Middle frontal gyrus (tissue), 1 donor: ENCODE measurements at regions not wholly inside any gene's neighbourhood (a gene's known extent, or its start where the extent isn't known, plus 50 kb on each side); places are given as distances from the start of the nearest gene placed in this dataset.

ENCODE experiments used
- DNase-seq: peaks from one replicate; pipeline ENCODE4 v3.0.0-alpha.2; 2015; ENCODE audit warnings: low spot score; ENCODE audit errors: extremely low spot score

- DNase-seq, result no peak
Measured at GRCh38 chr4:163621821-163622220, 127.3 kb downstream of the TMA16 start.

- DNase-seq, result no peak
Measured at GRCh38 chr4:163622379-163623035, 128.0 kb downstream of the TMA16 start.

DNA sequence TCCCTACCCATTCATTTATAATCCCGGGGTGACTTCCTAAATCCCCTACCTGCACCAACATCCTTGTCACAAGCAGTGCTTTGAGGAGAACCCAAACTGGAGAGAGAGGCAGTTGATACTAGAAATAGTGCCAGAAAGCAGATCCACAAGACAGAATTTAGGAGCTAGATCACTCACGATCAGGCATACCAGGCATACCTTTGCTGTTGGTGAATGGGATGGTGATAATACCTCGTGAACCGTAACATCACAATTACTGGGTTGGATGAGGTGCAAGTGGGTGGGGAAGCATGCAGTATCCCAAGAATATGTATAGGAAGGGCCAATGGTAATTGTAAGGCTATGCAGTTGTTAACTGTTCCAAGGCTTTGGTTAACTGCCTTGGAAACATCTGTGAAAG is 129.3 kb downstream of the TMA16 start:
- no peak for DNase-seq

GRCh38 chr4:163624727-163625126 is 130.2 kb downstream of the TMA16 start:
- DNase-seq, result no peak

GRCh38 chr4:163631288-163631687 is 136.8 kb downstream of the TMA16 start:
- DNase-seq, result no peak

- DNase-seq, result no peak
Measured at GRCh38 chr4:163638909-163639308, 144.4 kb downstream of the TMA16 start.

DNA sequence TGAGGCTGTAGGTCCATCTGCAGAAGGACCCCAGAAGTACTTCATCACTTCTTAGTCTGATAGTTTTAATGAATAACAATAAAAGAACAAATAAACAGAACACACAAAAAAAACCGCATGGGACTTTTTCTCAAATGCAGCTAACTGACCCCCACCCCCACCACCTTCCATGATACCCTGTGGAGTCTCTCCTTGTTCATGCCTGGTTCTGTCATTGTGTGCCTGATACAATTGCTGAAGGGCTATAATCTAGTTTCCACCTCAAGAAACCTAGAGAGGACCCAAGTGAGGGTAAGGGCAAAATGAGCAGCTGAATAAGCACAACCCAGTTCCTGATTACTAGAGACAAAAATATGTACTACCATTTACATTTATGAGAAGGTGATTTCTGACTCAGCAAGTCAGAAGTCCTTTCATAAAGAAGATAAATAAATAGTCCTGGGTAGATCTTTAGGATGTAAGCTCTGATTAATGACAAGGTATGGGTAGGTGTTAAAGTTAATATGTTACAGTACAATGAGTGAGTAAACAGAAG is 155.1 kb downstream of the TMA16 start:
- DNase-seq, result no peak

GRCh38 chr4:163651761-163652160 is 157.3 kb downstream of the TMA16 start:
- no peak for DNase-seq

DNA sequence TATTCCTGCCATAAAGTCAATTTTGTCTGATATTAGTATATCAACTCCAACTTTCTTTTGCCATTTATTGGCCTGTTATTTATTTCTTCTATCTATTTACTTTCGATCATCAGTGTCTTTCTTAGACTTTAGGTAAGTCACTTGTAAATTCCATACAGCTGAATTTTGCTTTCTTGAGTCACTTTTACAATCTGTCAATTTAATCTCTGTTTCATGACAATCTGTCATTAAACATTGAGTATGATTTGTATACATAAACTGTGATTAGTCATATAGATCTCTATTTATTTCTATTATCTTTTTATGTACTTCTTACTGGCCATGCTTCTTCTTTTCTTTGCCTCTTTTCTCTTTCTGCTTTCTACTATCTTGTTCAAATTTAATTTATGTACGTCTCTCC is 160.1 kb downstream of the TMA16 start:
- DNase-seq, result no peak

DNA sequence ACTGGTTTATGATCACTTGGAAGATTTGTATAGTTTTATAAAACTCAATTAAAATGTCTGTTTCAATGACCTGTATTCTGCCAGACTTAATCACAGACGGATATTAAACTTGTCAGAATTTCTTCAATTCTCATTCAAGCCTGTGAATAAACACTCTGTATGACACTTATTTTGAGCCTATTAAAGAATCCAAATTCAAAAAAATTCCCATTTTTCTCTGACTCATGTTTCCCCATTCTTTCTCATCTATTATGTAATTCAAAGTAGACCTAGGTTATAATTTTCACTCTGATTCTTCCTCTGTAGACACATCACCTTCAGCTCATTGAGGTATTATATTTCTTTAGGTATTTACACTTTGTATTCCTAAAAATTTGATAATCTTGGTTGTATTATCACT is 166.1 kb downstream of the TMA16 start:
- no peak for DNase-seq

DNA sequence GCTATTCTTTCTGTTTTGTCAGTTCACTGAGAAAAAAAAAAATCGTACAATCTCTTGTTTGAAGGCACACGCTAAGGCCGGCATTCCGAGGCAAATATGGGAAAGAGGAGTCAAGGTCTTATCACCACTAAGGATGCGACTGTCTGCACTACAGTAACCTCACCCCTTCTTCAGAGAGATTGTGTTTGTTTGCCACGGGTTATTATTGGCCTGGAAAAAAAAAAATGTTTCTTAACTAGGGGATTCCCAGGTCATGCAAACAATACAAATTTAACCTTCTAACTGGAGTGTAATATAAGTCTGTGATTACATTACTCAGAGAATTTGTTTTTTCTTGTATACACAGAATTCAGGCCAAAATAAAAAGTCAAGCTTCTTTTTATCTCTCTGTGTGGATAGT is 168.3 kb downstream of the TMA16 start:
- no peak for DNase-seq

- DNase-seq, result no peak
Measured at GRCh38 chr4:163663454-163664225, 169.2 kb downstream of the TMA16 start.

- DNase-seq, result no peak
Measured at GRCh38 chr4:163665101-163665500, 170.6 kb downstream of the TMA16 start.

GRCh38 chr4:163665521-163666331 is 171.2 kb downstream of the TMA16 start:
- no peak for DNase-seq

DNA sequence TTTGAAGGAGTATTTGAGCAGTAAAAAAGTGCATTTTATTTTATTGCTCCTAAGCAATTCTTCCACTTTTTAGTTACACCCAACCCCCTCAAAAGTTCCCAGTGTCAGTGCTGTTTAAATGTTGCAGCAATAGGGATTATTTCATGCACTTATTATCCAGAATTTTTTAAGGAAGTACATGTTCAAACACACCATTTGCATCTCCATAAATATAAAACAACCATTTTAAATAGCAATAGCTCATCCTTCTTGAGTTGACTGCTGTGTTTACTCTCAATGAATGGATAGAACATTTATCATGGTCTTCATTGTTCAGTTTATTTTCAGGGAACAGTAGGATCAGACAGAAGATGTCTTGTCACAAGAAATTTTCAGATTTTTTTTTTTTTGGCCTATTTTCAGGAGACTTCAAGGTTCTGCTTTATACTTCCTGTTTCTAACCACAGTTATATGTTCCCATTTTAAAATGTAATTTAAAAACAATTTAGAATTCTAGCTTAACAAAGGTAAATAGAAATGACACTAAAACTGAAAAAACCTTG is 171.9 kb downstream of the TMA16 start:
- no peak for DNase-seq

- no peak for DNase-seq
Measured at GRCh38 chr4:163672751-163673150, 178.3 kb downstream of the TMA16 start.

- DNase-seq, result no peak
Measured at GRCh38 chr4:163673848-163674697, 179.6 kb downstream of the TMA16 start.

DNA sequence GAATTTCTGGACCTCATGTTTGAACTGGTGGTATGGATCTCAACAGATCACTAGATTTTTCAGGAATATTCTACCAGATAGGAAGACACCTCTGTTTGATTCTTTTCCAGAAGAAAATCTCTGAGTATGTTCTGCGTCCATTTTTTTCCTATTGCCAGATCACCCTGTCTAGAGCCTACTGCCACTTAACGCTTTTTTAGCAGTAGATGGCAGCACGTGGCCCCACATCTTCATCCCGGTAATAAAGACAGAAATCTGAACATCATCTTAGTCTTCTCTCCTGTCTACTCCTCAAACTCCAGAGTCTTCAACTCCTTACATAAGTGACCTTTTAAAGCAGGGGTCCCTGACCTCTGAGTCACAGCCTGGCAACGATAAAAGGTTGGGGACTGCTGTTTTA is 184.7 kb downstream of the TMA16 start:
- DNase-seq, result no peak

- no peak for DNase-seq
Measured at GRCh38 chr4:163680386-163681098, 186.1 kb downstream of the TMA16 start.

GRCh38 chr4:163681208-163681821 is 186.8 kb downstream of the TMA16 start:
- no peak for DNase-seq
